ENCODE measurements at regions not wholly inside any gene's neighbourhood (a gene's known extent, or its start where the extent isn't known, plus 50 kb on each side); places are given as distances from the start of the nearest gene placed in this dataset.

GRCh38 chr14:101026341-101026740, 122.8 kb upstream of the RTL1 start:
- intact Hi-C loops (cut with DNase I; ENCODE audit: low total_unique reads): no loop called here
- Histone ChIP-seq H3K4me1 (no peaks in the 10 kb centered on the region), H3K36me3 (no peaks in the 10 kb centered on the region), H3K9me3 (no peaks in the 10 kb centered on the region), H3K27ac (no peak overlapping the region), H3K27me3 (peaks cover 0 to 6% (median 0%) of the 10 kb centered on the region in 3 donors), H3K4me3 (no peak overlapping the region)
- TF ChIP-seq POLR2AphosphoS5 (IDR thresholded peaks at IDR 0.05): no peak
- TF ChIP-seq, protein P1, sequence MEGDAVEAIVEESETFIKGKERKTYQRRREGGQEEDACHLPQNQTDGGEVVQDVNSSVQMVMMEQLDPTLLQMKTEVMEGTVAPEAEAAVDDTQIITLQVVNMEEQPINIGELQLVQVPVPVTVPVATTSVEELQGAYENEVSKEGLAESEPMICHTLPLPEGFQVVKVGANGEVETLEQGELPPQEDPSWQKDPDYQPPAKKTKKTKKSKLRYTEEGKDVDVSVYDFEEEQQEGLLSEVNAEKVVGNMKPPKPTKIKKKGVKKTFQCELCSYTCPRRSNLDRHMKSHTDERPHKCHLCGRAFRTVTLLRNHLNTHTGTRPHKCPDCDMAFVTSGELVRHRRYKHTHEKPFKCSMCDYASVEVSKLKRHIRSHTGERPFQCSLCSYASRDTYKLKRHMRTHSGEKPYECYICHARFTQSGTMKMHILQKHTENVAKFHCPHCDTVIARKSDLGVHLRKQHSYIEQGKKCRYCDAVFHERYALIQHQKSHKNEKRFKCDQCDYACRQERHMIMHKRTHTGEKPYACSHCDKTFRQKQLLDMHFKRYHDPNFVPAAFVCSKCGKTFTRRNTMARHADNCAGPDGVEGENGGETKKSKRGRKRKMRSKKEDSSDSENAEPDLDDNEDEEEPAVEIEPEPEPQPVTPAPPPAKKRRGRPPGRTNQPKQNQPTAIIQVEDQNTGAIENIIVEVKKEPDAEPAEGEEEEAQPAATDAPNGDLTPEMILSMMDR (IDR thresholded peaks at IDR 0.05): no peak
- no peak for TF ChIP-seq POLR2A (IDR thresholded peaks at IDR 0.05)
- WGBS, 5 donors: 87 to 95% (median 91%) methylated on average over 7 of the region's 7 CpGs
- no peak for DNase-seq

DNA sequence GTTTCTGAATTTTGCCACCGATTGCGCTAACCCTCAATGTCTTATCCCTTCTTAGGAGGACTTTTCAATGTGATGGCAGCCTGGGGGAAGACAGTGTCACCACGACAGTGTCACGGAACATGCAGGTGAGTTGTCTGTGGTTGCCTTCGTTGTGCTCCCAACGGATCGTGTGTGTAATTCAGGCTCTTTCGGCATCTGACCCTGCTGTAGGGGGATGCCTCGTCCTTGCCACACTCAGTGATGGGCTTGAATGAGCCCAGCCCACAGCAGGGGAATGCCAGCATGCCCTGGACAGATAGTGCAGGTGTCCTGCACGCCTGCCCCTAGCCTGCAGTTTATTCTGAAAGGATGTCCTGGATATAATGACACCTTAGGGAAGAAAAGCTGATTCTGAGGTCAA, 123.8 kb upstream of the RTL1 start:
- Histone ChIP-seq H3K4me3 (no peak overlapping the region), H3K36me3 (no peaks in the 10 kb centered on the region), H3K4me1 (no peaks in the 10 kb centered on the region), H3K9me3 (no peaks in the 10 kb centered on the region), H3K27me3 (no peaks in the 10 kb centered on the region), H3K27ac (no peak overlapping the region)
- intact Hi-C loops (cut with DNase I; ENCODE audit: low total_unique reads): no loop called here
- WGBS, 5 donors: 83 to 93% (median 85%) methylated on average over 10 of the region's 10 CpGs
- DNase-seq: no peak
- TF ChIP-seq, protein P1 (IDR thresholded peaks at IDR 0.05): no peak
- TF ChIP-seq POLR2AphosphoS5 (IDR thresholded peaks at IDR 0.05): no peak
- no peak for TF ChIP-seq POLR2A (IDR thresholded peaks at IDR 0.05)
- no peak for TF ChIP-seq EP300 (IDR thresholded peaks at IDR 0.05)

DNA sequence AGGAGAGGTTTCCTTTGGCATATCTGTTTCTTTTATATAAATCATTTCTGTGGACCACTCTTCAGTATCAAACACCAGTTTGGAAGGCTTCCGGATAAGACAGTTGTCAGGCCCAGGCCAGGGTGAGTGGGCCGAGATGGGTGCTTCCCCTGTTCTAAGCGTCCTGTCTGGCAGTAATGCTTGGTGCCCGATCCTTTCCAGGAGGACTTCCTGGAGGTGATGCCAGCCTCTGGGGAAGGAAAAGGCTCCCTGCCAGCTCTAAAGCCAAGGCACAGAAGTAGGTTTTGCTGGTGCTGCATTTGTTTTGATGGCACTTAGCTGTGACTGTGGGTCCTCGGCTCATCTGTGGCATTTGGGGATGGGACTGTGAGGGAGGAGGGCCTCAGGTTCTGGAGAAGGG, 124.4 kb upstream of the RTL1 start:
- no peak for TF ChIP-seq EP300 (IDR thresholded peaks at IDR 0.05)
- TF ChIP-seq, protein P1 (IDR thresholded peaks at IDR 0.05): no peak
- no peak for TF ChIP-seq POLR2A (IDR thresholded peaks at IDR 0.05)
- TF ChIP-seq POLR2AphosphoS5 (IDR thresholded peaks at IDR 0.05): no peak
- WGBS, 5 donors: 85 to 95% (median 93%) methylated on average over 4 to 5 of the region's 5 CpGs
- no peaks in the 10 kb centered on the region for H3K9me3 ChIP-seq
- H3K4me1 ChIP-seq: no peaks in the 10 kb centered on the region
- no peak overlapping the region for H3K27ac ChIP-seq
- intact Hi-C loops (cut with DNase I; ENCODE audit: low total_unique reads): no loop called here
- DNase-seq: no peak
- no peaks in the 10 kb centered on the region for H3K27me3 ChIP-seq
- no peak overlapping the region for H3K4me3 ChIP-seq
- H3K36me3 ChIP-seq: no peaks in the 10 kb centered on the region

GRCh38 chr14:101028971-101029667, 125.6 kb upstream of the RTL1 start:
- no peak for DNase-seq
- 86 to 90% (median 87%) methylated on average over 20 of the region's 20 CpGs for WGBS, 5 donors
- no peaks in the 10 kb centered on the region for H3K36me3 ChIP-seq
- H3K4me1 ChIP-seq: no peaks in the 10 kb centered on the region
- no peaks in the 10 kb centered on the region for H3K9me3 ChIP-seq
- no peak overlapping the region for H3K27ac ChIP-seq
- intact Hi-C loops (cut with DNase I; ENCODE audit: low total_unique reads): no loop called here
- TF ChIP-seq EP300 (IDR thresholded peaks at IDR 0.05) (no peak), POLR2AphosphoS5 (IDR thresholded peaks at IDR 0.05) (no peak), POLR2A (IDR thresholded peaks at IDR 0.05) (no peak)
- TF ChIP-seq, protein P1 (IDR thresholded peaks at IDR 0.05): no peak
- H3K4me3 ChIP-seq: no peak overlapping the region
- H3K27me3 ChIP-seq: no peaks in the 10 kb centered on the region
